K562 (cell line): ENCODE measurements at regions not wholly inside any gene's neighbourhood (a gene's known extent, or its start where the extent isn't known, plus 50 kb on each side); places are given as distances from the start of the nearest gene placed in this dataset.
"Not testable (repeated sequence)": the region's sequence is repeated elsewhere in the genome, so short reads cannot be mapped to it uniquely, and the experiment has no call there.

Source experiments
- ATAC-seq: fragments of 200-7000 bp; cut with Tn5 transposase; 3 replicates; pipeline ENCODE4 v1.9.1; 2020; ENCODE audit warnings: moderate library complexity
- BruUV-seq: library from RNA; stranded (reverse); fragments of 400-500 nt; replicated peaks from 2 replicates; lab custom pipeline; 2021; lab: Mats Ljungman, UMichigan
- CTCF ChIA-PET: fragments of 300-600 bp; formaldehyde crosslinking; extraction: SDS; loops from one replicate; lab custom pipeline; 2021; ENCODE audit warnings: low intra/inter-chr PET ratio; lab: Yijun Ruan, JAX
- POLR2A ChIA-PET: fragments of 300-600, 350-650 bp; sonication (Branson Sonifier 250); formaldehyde crosslinking; extraction: SDS; loops from one replicate; lab custom pipeline; 2021; ENCODE audit warnings: antibody characterized with exemption, inconsistent platforms; lab: Yijun Ruan, JAX
- DNase-seq, 4 experiments: peaks; one replicate each; pipeline versions ENCODE4 v3.0.0 to v3.0.0-alpha.2; 2011 to 2018; ENCODE audit warnings: low spot score in 3 of 4, mixed read lengths in 3 of 4; ENCODE audit errors: extremely low read depth in 1 of 4
- FAIRE-seq: peaks from 2 replicates; lab custom pipeline; 2011; peaks lifted over from hg19 to GRCh38; lab: Jason Lieb, UNC
- H2AFZ ChIP-seq: 2 replicates; pipeline ENCODE4 v1.6.0; 2011; ENCODE audit warnings: low read depth, low read length, control low read depth, inconsistent platforms
- H3K27ac ChIP-seq: fragments of 200-600 bp; 3 replicates; pipeline ENCODE4 v1.8.0; 2011; ENCODE audit warnings: low read depth, mild to moderate bottlenecking, control low read depth, inconsistent platforms, low read length, moderate library complexity, mixed read lengths; ENCODE audit errors: extremely low read depth
- H3K27me3 ChIP-seq, 2 experiments: fragments of 300-600 bp in 1 of 2; 2 replicates in 1 of 2; 3 replicates in 1 of 2; pipeline versions ENCODE4 v1.6.0 to v1.8.0; 2011; ENCODE audit warnings: inconsistent platforms in 2 of 2, low read length in 2 of 2, mild to moderate bottlenecking in 1 of 2, mixed read lengths in 1 of 2, moderate library complexity in 1 of 2; ENCODE audit not compliant: control insufficient read depth in 2 of 2, insufficient read depth in 2 of 2
- H3K36me3 ChIP-seq: fragments of 300-600 bp; 3 replicates; pipeline ENCODE4 v1.8.0; 2011; ENCODE audit warnings: mild to moderate bottlenecking, low read length, inconsistent platforms; ENCODE audit not compliant: control insufficient read depth, insufficient read depth
- H3K4me1 ChIP-seq, 2 experiments: fragments of 200-600 bp in 1 of 2; replicated peaks in 1 of 2; 2 replicates in 1 of 2; 3 replicates in 1 of 2; pipeline versions ENCODE4 v1.5.1 to v1.8.0; 2011; ENCODE audit warnings: inconsistent platforms in 2 of 2, low read length in 2 of 2, mild to moderate bottlenecking in 1 of 2, mixed read lengths in 1 of 2, moderate library complexity in 1 of 2; ENCODE audit not compliant: control insufficient read depth in 2 of 2, insufficient read depth in 2 of 2
- H3K4me2 ChIP-seq: 2 replicates; pipeline ENCODE4 v1.6.1; 2011; ENCODE audit warnings: low read length, control low read depth, inconsistent platforms, mixed read lengths; ENCODE audit not compliant: insufficient read depth
- H3K4me3 ChIP-seq: fragments of 200-600 bp; sonication (generic), shearing (Covaris generic); 2 replicates; pipeline ENCODE4 v1.5.1; 2016; ENCODE audit warnings: control low read depth, inconsistent platforms
- H3K79me2 ChIP-seq: fragments of 200-600 bp; 3 replicates; pipeline ENCODE4 v1.8.0; 2011; ENCODE audit warnings: low read length, inconsistent platforms; ENCODE audit not compliant: control insufficient read depth, insufficient read depth
- H3K9ac ChIP-seq, 2 experiments: 2 replicates each; pipeline versions ENCODE4 v1.6.0 to v1.6.1; 2011; ENCODE audit warnings: low read depth in 2 of 2, low read length in 2 of 2, control low read depth in 1 of 2, inconsistent platforms in 1 of 2, mild to moderate bottlenecking in 1 of 2, mixed read lengths in 1 of 2; ENCODE audit not compliant: insufficient read depth in 1 of 2
- H3K9me1 ChIP-seq: one replicate; pipeline ENCODE4 v1.6.0; 2011; ENCODE audit warnings: inconsistent platforms, mild to moderate bottlenecking, low read length, moderate library complexity; ENCODE audit not compliant: control insufficient read depth, insufficient read depth
- H3K9me3 ChIP-seq: replicated peaks from 2 replicates; pipeline ENCODE4 v1.5.1; 2011; ENCODE audit warnings: low read depth, low read length, inconsistent platforms; ENCODE audit not compliant: control insufficient read depth, insufficient read depth
- H4K20me1 ChIP-seq: replicated peaks from 2 replicates; pipeline ENCODE4 v1.6.1; 2011; ENCODE audit warnings: low read length, inconsistent platforms, mixed read lengths; ENCODE audit not compliant: control insufficient read depth, insufficient read depth
- BRF1 ChIP-seq: IDR thresholded peaks from 3 replicates; pipeline ENCODE4 v1.6.1; 2011; ENCODE audit warnings: borderline replicate concordance, mild to moderate bottlenecking; ENCODE audit not compliant: insufficient read length; ENCODE audit errors: extremely low read depth
- CCNT2 ChIP-seq: IDR thresholded peaks from 2 replicates; pipeline ENCODE4 v1.6.1; 2011; ENCODE audit warnings: borderline replicate concordance, low read depth, mild to moderate bottlenecking, moderate library complexity, mixed read lengths, low read length; ENCODE audit not compliant: insufficient read length; ENCODE audit errors: extremely low read depth
- CSDE1 ChIP-seq, 2 experiments: fragments of 450-650 bp; IDR thresholded peaks; 2 replicates each; pipeline ENCODE4 v1.6.1; 2016; ENCODE audit warnings: mild to moderate bottlenecking in 1 of 2
- GATAD2B ChIP-seq: fragments of 450-650 bp; IDR thresholded peaks from 2 replicates; pipeline ENCODE4 v1.6.1; 2017; ENCODE audit warnings: mild to moderate bottlenecking, borderline replicate concordance
- MAFG ChIP-seq: fragments of 450-650 bp; conservative IDR thresholded peaks from 2 replicates; pipeline ENCODE4 v1.6.1; 2016; ENCODE audit warnings: missing genetic modification characterization, missing compliant biosample characterization
- NR3C1 ChIP-seq: sonication (generic); formaldehyde crosslinking; IDR thresholded peaks from 2 replicates; pipeline ENCODE4 v1.8.1; 2022; ENCODE audit warnings: missing genetic modification reagents
- TEAD4 ChIP-seq, 2 experiments: sonication (generic) in 1 of 2; formaldehyde crosslinking in 1 of 2; IDR thresholded peaks; 2 replicates each; pipeline versions ENCODE4 v1.6.1 to v1.8.0; 2012 to 2022; ENCODE audit warnings: borderline replicate concordance in 1 of 2, inconsistent platforms in 1 of 2, low read length in 1 of 2, mild to moderate bottlenecking in 1 of 2, missing genetic modification reagents in 1 of 2
- TFAP4 ChIP-seq: sonication (generic); formaldehyde crosslinking; IDR thresholded peaks from 2 replicates; pipeline ENCODE4 v1.8.0; 2022; ENCODE audit warnings: missing genetic modification reagents, mild to moderate bottlenecking, moderate library complexity, borderline replicate concordance
- ZC3H11A ChIP-seq: IDR thresholded peaks from 2 replicates; pipeline ENCODE4 v1.6.1; 2012; ENCODE audit warnings: low read depth, low read length, improper control_type of control experiment
- ZNF124 ChIP-seq: sonication (generic); formaldehyde crosslinking; IDR thresholded peaks from 2 replicates; pipeline ENCODE4 v1.8.1; 2022; ENCODE audit warnings: missing genetic modification reagents
- ZNF57 ChIP-seq: fragments of 450-650 bp; formaldehyde crosslinking; IDR thresholded peaks from 2 replicates; pipeline ENCODE4 v1.4.0; 2020; ENCODE audit warnings: mild to moderate bottlenecking, moderate library complexity
- WGBS: fragments of 100-300 bp; shearing (Covaris generic); methylation state at CpG from one replicate; pipeline ENCODE4 v1.1.6; 2016; ENCODE audit warnings: low coverage, mixed read lengths; ENCODE audit not compliant: insufficient coverage; ENCODE audit errors: missing lambda C conversion rate; 5-methylcytosine and 5-hydroxymethylcytosine counted together
- in situ Hi-C: fragments of 300-500 bp; cut with MboI; formaldehyde crosslinking; loops from 4 replicates; pipeline ENCODE4 v1.15.0; 2018; ENCODE audit warnings: inconsistent platforms, mixed read lengths
- intact Hi-C: fragments of 100-400 bp; cut with micrococcal nuclease; formaldehyde crosslinking; loops from 2 replicates; pipeline ENCODE4 v1.14.2; 2022
- TF ChIP-seq, protein P1 (sequence below), 2 experiments: fragments of 450-650 bp; conservative IDR thresholded peaks; 2 replicates each; pipeline ENCODE4 v1.6.1; 2017; ENCODE audit warnings: mild to moderate bottlenecking in 2 of 2, moderate library complexity in 2 of 2

DNA sequence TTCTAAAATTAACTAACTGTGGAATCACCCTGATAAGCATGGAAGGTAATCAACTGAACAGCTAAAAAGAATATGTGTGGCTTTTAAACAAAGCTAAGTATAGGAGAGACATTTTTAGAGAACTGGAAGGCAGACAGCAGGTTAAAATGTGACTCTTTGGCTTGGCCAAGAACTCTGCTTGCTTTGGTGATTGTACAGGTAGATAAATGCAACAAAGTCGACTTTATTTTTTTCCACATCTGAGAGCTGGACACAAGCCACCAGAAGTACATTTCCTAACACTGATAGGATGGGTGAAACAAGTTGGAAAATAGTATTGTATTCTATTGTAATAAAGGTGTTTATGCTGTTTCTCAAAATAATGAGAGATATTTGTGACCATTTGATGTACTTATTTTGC lies 84.1 kb downstream of the RBMX2 start (continued):
- TF ChIP-seq MAFG (tag) = no peak
- TF ChIP-seq, all 486 proteins: peak for 0

DNA sequence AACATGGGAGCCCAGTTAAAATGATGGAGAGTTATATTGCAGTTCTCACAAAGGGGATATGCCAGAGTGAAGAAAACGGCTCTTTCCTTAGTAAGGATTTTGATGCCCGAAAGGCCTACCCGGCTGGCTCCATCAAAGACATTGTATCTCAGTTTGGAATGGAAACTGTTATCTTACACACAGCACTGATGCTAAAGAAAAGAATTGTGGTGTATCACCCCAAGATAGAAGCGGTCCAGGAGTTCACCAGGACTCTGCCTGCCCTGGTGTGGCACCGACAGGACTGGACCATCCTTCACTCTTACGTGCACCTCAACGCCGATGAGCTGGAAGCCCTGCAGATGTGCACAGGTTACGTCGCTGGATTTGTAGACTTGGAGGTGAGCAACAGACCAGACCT lies 93.7 kb downstream of the RBMX2 start:
- POLR2A ChIA-PET, H3K27ac ChIP-seq, ATAC-seq, H4K20me1 ChIP-seq, H2AFZ ChIP-seq, H3K79me2 ChIP-seq, intact Hi-C loops, H3K9me3 ChIP-seq, DNase-seq, H3K9ac ChIP-seq, BruUV-seq, CTCF ChIA-PET, H3K4me1 ChIP-seq, H3K4me2 ChIP-seq, H3K4me3 ChIP-seq, H3K36me3 ChIP-seq, FAIRE-seq, H3K9me1 ChIP-seq, in situ Hi-C loops: not testable (repeated sequence)
- peaks cover 0 to 11% of the 10 kb centered on the region in 2 experiments; a peak in 3 of 5 replicates for H3K27me3 ChIP-seq
- 26% methylated on average over 9 of the region's 10 CpGs for WGBS

GRCh38 chrX:130497531-130497930 lies 95.7 kb downstream of the RBMX2 start:
- Histone ChIP-seq H3K27me3 (peaks cover 0 to 11% of the 10 kb centered on the region in 2 experiments; a peak in 3 of 5 replicates), H2AFZ (no peak overlapping the region), H3K9me3 (no peaks in the 10 kb centered on the region), H3K9ac (no peak overlapping the region), H3K4me1 (no peaks in the 10 kb centered on the region), H3K79me2 (no peaks in the 10 kb centered on the region), H3K27ac (no peak overlapping the region), H3K4me2 (no peak overlapping the region), H4K20me1 (no peaks in the 10 kb centered on the region), H3K36me3 (no peaks in the 10 kb centered on the region), H3K4me3 (no peak overlapping the region), H3K9me1 (no peaks in the 10 kb centered on the region)
- CTCF ChIA-PET = no interaction called here
- TF ChIP-seq TEAD4 (IDR thresholded peaks at IDR 0.05; ENCODE audit: low read length) (no peak), TEAD4 (CRISPR knock-in tag; IDR thresholded peaks at IDR 0.05; ENCODE audit: borderline replicate concordance) (no peak), ZNF124 (CRISPR knock-in tag) (no peak), ZNF57 (CRISPR knock-in tag) (no peak), BRF1 (no peak), NR3C1 (CRISPR knock-in tag) (no peak), CSDE1 (IDR thresholded peaks at IDR 0.05) (no peak), TFAP4 (CRISPR knock-in tag) (no peak), ZC3H11A (no peak), CCNT2 (no peak), GATAD2B (no peak)
- TF ChIP-seq, protein P1, sequence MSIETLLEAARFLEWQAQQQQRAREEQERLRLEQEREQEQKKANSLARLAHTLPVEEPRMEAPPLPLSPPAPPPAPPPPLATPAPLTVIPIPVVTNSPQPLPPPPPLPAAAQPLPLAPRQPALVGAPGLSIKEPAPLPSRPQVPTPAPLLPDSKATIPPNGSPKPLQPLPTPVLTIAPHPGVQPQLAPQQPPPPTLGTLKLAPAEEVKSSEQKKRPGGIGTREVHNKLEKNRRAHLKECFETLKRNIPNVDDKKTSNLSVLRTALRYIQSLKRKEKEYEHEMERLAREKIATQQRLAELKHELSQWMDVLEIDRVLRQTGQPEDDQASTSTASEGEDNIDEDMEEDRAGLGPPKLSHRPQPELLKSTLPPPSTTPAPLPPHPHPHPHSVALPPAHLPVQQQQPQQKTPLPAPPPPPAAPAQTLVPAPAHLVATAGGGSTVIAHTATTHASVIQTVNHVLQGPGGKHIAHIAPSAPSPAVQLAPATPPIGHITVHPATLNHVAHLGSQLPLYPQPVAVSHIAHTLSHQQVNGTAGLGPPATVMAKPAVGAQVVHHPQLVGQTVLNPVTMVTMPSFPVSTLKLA (conservative IDR thresholded peaks at IDR 0.05) = no peak
- no peak for FAIRE-seq
- DNase-seq = no peak
- no TSS peak for BruUV-seq
- no peak for ATAC-seq
- WGBS = 12% methylated on average over 2 of the region's 2 CpGs
- in situ Hi-C loops = no loop called here
- POLR2A ChIA-PET = no interaction called here
- intact Hi-C loops = no loop called here
